ENCODE measurements at regions not wholly inside any gene's neighbourhood (a gene's known extent, or its start where the extent isn't known, plus 50 kb on each side); places are given as distances from the start of the nearest gene placed in this dataset.
"Not testable (repeated sequence)": the region's sequence is repeated elsewhere in the genome, so short reads cannot be mapped to it uniquely, and the experiment has no call there.

DNA sequence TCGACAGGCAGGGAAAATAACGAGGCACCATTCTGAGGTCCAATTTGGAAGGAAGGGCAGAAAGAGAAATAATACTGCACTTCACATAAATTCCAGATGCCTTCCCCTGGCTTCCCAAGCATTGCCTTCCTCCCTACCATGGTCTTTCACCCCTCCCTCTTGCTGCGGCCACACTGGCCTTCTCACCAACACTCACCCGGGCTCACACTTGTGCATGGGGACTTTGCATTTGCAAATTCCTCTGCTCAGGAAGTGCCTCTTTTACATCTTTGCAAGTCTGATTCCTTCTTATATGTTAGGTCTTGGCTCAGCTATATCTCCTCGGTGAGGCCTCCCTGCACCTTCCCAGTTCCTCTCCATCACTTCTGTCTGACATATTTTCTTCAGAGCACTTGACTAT is 199.4 kb downstream of the CHIC2 start:
- no peak for DNase-seq

DNA sequence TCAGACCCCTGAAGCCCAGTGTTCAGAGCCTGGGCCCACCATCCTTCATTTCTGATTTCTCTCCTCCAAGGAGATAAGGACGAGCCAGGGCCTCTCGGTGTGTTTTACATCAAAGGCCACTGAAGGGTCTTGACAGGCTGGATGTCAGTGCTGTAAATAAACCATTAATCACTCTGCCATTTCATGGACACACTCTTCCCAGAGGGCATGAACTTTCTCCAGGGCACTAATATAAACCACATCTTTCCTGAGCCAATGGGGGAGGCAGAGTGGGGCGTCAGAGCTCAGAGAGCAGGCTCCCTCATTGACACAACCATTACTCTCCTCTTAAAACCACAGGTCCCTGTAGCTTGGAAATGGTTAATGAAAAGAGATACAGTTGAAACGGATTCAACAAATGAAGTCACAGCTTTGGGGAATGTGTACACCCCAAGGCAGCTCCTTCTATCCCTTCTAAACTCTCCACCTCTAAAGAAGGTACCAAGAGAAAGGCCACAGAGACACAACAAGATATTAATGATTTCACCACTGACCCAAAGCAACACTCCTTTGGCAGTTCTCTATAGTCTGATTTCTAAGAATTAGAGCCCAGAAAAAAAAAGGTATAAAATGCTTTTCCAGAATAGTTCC is 200.6 kb downstream of the CHIC2 start:
- no peak for DNase-seq

DNA sequence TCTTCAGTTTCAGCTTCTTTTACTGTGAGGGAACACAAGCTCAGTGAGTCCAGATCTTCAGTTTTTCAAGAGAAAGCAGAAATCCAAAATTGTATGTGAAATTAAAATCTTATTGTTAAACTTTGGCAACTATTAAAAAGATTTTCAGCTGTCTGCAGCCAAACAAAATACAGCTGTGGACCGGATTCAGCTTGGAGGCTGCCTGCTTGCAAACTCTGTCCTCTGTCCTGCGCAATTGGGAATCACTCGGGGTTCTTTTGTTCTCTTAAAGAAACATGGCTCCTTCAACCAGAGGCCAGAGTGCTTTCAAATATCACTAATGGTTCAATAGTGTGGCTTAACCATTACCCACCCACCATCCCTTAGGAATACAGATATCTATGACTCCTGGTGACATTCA is 201.2 kb downstream of the CHIC2 start:
- no peak for DNase-seq

DNA sequence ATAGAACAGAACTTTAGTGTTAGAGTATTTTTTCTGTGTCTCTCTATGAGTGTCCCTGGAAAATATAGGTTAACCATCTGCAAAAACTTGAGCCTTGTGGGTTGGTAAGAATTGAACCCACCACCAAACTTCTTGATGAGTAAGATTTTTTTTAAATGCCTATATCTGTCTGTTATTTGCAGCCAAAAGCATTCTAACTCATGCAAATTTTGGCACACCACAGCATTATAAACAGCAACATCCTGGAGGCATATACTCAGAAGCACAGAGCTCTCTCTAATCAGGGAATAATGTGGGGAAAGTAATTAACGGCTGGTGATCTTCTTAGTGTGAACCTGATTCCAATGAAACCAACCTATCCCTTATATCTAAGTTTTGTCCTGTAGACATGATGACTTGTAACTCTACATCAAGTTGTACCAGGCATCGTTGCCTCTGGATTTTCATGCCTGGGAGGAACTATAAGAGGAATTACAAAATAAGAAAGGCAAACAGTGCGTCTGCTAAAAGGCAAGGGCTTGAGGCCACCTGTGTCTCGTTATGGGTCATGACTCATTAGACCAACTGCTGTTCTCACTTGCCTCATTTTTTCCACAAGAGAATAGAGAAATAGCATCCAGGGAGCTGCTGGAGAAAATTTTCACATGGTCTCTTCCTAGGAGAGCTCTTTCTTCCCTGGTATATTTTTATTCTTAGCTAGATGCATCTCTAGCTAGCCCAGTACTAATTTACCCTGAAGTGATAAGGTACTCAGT is 202.4 kb downstream of the CHIC2 start:
- no peak for DNase-seq

DNA sequence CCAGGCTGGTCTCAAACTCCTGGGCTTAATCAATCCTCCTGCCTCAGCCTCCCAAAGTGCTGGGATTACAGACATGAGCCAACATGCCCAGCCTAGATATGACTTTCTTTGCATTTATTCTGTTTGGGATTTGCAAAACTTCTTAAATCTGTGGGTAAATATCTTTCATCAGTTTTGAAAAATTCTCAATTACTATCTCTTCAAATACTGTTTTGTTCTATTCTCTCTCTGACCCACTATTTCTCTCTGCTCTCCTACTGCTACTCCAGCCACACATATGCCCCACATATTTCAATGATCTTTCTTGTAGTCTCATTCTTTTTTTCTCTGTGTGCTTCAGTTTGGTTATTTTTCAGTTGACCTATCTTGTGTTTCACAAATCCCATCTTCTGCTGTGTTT is 205.1 kb downstream of the CHIC2 start:
- no peak for DNase-seq

DNA sequence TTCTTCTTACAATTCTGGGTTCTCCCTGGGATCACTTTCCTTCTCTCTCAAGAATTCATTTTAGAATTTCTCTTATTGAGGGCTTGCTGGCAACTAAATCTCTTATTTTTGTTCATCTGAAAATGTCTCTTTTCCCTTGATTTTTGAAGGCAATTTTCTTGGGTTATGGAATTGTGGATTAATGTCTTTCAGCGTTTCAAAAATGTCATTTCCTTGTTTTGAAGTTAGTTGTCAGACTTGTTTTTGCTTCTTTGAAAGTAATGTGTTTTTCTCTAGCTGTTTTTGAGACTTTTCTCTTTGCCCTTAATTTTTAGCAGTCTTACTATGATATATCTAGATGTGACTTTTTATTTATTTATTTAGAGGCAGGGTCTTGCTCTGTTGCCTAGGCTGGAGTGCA is 205.7 kb downstream of the CHIC2 start:
- no peak for DNase-seq

DNA sequence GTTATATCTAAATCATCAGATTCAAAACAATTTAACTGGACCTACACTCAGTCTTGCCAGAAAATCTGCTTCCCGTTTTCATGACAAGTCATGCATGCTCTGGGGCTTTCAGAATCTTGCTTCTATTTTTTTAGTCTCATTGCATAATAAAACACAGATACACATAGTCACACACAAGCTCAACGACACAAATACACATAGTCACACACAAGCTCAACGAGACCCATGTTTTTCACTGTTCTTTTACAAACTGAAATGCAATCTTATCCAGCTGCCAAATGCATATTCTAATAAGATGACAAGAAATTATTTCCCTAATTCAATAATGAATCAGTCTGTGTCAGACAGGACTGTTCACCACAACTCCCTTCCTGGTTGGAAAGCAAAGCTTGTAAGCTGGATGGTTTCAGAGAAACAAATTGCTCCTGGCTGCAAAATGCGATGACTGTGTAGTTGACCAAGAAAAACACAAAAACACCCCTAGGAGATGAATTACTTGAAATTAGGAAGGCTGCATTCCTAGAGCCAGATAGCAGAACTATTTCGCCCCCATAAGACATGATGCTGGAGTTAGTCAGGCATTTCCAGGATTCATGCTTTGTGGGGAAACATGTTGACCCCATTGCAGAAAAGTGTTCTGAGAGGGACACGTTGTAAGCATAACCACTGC is 208.7 kb downstream of the CHIC2 start:
- no peak for DNase-seq

DNA sequence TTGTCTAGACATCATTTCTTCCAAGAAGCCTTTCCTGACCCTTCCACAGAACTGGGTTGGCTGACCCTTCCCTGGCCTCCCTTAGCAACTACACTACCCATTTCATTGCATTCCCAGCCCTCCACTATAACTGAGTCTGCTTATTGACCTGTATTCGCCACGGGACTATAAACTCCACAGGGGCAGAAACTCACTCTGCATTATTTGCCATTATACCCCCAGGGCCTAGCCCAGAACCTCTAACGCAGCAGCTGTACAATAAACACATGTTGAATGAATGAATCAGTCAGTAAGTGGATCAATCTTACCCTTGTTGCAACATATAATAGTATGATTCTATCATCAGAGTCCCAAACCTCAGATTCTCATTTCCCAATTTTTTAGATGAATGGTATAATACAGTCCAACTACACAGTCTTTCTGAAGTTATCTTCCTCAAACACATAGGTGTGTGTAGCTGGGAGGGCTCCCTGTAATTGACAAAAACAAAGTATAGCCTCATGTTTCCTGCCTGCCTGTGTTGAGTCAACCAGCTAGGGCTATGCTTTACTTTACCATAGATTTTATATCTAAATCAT is 209.3 kb downstream of the CHIC2 start:
- no peak for DNase-seq

DNA sequence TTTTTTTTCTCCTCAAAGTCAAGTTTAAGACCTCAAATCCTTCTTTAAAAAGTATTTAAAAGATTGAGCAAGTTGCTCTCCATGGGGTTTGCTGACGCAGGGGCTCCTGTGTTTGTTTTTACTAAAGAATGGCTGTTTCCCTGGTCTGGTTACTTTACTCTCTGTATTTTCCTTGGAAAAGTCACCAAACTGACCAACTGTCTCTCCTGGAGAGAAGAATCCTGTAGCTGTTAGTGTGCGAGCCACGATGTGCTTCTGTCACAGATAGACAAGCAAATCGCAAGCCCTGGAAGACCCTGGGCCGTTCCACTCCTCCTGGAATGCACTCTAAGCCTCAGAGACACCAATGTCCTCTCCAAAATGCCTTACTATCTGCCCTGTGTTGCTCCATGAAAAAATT is 212.1 kb downstream of the CHIC2 start:
- no peak for DNase-seq

DNA sequence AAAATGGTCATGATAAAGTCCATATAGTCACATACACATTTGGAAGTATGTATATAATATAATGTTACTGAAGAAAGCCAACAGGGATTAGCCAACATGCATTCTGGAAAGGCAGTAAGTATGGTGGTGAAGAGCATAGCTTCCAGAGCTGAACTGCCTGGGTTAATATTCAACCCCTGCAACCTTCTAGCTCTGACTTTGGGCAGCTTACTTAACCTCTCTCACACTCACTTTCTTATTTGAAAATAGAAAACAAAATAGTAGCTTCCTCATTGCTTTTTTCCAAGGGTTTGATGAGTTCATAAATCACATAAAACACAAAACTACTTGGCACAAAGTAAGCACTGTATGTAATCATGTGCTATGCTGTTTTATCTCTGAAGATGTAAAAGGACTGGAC is 216.4 kb downstream of the CHIC2 start:
- no peak for DNase-seq

DNA sequence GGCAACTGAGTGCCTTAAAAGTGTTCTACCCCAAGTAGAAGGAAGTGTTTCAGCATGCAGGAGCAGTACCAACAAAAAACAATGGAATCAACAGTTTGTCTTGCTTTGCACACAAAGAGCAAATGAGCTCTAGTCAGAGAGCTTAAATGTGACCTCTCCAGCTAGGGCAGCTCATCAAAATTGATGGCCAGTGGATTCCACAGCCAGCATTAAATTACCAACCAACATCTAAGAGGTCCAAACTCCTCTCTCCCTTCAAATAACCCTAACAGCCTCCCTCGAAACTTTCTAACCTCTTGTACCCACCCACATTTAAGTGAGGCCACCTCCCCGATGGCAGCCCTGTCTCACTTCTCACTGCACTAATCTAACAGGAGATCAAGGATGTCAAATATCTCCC is 219.9 kb downstream of the CHIC2 start:
- no peak for DNase-seq

DNA sequence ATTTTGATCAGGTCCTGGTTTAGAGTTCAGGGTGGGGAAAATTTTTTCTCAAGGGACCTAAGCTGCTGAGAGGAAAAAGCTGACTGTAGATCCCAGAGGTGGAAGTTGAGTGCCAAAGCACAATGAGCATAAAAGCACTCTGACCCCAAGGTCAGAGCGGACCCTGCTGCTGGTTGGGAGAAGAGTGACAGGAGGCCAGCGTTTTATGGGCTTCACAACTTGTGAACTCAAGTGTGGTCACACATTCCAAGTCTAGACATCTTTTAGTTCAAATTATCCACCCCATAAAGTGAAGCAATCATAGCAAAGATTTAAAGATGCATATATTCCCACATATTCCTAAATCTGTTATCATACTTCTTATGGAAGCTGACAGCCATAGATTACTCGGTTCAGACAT is 220.3 kb downstream of the CHIC2 start:
- DNase-seq = no peak

DNA sequence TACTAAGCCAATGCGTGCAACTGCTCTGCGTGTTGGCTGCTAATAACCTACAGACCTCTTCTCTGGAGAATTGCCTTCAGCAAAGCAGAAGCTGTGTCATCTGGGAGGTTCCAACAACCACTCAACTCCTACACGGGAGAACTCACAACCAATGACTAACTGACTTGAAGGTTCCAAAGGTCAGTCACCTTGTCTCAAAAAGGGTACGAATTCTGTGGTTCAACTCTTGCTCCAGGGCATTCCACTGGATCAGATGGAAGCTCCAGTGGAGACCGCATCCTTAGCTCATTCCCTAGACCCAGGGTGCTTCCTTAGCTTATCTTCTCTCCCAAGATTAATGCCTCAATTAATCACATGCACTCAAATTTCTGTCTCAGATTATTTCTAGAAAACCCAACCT is 222.7 kb downstream of the CHIC2 start:
- DNase-seq = no peak

DNA sequence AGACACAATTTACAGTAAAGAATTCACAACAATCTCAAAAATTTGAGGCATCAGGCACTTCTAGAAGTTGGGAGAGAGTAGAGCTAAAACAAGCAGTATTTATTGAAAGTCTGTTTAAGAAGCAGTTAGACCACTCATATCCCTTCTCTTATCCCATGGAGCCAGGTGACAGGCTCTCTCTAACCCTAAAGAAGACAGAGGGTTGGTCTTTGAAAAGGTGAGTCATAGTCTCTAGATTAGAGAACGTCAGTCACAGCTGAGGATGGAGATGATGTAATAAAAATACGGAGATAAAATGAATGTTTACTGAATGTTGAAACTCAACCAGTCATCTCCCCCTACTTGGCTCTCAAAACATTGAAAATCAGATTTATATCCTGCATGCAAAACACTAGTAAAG is 223.8 kb downstream of the CHIC2 start:
- no peak for DNase-seq

DNA sequence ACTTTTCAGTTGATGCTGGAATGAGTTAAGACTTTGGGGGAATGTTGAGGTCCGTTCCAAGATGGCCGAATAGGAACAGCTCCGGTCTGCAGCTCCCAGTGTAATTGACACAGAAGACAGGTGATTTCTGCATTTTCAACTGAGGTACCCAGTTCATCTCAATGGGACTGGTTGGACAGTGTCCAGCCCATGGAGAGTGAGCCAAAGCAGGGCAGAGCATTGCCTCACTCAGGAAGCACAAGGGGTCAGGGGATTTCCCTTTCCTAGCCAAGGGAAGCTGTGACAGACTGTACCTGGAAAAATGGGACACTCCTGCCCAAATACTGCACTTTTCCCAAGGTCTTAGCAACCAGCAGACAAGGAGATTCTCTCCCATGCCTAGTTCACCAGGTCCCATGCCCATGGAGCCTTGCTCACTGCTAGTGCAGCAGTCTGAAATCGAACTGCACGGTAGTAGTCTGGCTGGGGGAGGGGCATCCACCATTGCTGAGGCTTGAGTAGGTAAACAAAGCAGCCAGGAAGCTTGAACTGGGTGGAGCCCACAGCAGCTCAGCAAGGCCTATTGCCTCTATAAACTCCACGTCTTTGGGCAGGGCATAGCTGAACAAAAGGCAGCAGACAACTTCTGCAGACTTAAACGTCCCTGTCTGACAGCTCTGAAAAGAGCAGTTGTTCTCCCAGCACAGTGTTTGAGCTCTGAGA is 231.0 kb downstream of the CHIC2 start:
- not testable (repeated sequence) for DNase-seq

DNA sequence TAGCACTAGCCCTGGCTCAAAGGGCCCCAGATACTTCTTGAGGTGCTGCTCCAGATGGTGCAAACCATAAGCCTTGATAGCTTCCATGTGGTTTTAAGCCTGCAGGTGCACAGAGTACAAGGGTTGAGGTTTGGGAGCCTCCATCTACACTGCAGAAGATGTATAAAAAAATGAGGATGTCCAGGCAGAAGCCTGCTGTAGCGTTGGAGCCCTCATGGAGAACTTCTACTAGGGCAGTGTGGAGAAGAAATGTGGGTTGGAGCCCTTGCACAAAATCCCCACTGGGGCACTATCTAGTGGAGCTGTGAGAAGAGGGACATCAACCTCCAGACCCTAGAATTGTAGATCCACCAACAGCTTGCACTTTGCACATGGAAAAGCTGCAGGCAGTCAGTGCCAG is 231.9 kb downstream of the CHIC2 start:
- DNase-seq = no peak

DNA sequence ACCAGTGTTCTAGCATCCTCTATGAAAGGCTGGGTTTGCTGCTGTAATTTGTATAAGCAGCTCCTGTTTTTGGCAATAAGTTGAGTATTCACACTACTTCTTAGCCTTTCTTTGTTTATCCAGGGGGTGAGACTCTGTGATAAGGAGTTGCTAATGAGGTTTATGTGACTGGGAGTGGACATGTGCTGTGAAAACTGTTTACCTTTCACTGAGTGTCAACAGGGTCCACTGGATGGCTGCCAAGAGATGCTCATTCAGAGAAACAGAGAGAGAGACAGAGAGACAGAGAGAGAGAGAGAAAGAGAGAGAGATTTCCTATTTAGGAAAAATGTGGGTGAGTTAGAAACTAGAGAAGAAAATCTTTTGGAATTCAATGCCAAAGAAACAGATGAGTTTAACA is 233.9 kb downstream of the CHIC2 start:
- no peak for DNase-seq

DNA sequence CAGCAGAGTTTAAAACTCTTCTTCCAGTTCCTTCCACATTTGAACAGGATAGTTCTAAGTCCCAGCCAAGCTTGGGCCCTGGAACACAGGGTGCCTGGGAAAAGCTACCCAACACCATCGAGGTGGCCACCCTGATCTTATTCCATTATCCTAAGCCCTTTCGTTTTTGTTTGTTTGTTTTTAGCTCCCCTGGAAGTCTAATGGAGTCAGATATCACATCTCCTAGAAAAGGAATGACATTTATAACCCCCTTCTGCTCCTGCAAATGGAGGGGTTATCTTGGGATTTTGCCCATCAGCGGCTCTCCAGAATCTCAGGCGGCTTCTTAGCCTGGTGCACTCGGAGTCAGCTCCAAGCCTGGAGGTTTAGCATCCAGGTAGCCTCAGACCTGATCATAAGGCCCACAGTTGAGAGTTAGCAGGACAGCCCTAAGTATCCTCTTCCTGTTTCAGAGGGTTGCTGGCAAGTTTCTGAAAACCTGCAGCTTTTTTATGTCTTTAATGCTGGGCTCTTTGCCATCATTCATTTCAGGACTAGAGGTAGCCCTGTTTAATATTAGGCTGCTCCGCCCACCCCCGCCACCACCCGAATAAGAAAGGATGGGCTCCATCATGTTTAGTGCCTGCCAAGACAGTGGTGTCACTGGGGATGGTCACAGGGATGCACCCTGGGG is 230.0 kb upstream of the LNX1 start:
- no peak for DNase-seq

DNA sequence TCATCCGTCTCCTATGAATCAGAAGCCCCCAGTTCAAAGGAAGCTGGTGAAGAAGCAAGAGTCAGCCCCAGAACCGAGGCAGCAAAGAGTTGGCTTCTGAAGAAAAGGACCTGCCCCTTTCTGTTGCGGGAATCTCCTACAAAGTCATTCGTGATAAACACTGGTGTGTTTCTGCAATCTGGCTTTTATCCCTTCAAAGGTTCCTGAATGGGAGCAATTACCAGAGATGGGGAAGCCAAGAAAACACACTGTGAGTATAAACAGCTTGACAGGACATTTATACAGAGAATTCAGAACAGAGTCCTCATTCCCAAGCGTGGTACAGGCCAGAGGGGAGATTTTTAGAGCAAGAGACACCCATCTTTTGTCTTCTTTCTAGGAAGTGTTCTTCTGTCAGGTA is 226.8 kb upstream of the LNX1 start:
- DNase-seq = no peak

DNA sequence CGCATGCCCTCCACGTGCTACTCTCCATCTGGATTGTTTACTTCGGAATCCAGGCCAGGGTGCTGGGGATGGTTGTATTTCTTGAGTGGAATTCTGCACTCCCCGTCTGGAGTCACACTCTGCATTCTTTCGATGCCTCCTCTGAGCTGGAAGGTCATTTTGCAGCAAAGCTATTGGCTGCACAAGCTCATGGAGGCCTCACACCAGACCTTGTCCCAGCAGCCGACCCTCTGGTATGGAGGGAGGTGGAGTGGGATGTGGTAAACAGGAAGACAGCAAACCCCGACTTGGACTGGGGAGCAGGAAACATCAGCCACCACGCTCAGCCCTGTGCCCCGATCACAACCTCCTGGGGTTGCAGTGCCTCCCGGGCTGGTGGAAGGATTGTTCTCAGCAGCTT is 225.3 kb upstream of the LNX1 start:
- no peak for DNase-seq

DNA sequence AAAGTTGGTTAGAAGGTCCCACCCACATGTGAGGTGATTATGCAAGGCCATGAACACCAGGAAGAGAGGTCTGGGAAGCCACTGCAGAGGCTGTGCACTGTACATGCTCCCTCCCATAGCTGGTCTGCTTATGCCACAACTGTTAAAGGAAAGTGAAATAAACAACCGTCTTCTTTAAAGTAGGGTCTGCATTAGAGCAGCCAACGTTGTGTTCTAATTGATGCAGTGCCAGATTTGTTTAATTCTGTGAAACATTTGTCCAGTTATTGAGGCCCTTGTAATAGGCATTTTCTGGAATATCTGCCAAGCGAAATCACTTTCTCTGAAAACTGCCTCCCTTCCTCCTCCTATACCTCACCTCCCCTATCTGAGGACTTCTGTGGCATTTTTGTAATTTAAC is 224.0 kb upstream of the LNX1 start:
- no peak for DNase-seq

DNA sequence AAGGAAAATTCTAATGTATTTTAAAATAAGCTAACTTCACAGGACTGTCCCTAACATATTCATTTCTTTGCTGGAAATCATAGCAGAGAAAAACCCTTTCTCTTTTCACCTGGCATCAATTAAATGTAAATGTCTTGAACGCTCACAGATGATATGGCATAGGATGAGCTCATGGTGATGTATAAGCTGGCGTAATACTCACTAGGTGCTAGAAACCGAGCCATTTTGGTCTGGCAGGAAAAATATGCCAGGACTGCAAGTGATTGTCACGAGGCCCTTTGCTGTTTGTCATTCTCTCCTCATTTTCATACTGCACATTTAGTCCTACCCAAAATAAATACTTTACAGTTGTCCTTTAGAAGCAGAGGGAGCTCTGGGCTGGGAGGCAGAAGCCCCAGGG is 222.7 kb upstream of the LNX1 start:
- no peak for DNase-seq

DNA sequence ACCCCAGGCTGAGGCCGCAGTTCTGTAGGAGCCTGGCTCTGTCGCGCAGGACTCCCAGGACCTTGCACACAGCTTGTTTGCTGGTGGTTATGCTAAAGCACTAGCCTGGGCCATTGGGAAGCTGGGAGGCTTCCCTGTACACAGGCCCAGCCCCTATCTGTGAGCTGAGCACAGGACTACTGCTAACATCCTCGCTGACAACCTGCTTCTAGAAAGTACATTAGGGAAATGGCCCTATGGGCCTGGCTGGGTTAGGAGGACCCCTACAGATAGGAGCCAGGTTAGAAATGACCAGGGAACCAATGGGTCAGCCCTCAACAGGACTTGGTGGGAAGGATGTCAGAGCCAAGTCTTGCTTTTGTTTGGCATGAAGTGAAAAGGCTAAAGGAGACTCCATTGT is 219.4 kb upstream of the LNX1 start:
- no peak for DNase-seq
